ENCODE measurements at regions not wholly inside any gene's neighbourhood (a gene's known extent, or its start where the extent isn't known, plus 50 kb on each side); places are given as distances from the start of the nearest gene placed in this dataset.

DNA sequence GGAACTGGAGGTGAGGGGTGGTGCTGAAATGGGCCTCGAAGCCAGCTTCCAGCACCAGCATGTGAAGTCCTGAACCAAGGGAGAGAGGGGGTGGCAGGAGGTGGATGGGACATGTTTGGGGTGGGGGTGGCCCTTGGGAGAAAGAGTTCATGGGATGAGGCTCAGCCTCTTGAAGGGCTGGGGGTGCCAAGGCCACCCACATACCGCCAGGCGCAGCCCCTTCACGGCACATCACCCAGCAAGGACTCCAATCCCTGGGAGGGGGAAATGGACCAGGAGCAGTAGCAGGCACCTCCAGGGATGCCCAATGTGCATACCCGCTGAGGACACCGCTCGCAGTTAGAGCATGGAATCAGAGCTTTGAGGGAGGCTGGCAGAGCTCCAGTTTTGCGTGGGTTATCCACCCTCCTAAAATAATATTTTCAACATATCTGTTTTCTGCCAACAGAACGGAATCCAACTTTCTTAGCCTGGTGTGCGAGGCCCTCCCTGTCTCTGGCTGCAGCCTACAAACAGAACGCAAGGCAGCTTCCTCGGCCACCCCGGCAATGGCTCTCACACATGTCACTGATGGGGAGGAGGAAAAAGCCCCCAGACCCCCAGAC, 140.5 kb upstream of the VSTM2B start:
- TF ChIP-seq, protein P1, sequence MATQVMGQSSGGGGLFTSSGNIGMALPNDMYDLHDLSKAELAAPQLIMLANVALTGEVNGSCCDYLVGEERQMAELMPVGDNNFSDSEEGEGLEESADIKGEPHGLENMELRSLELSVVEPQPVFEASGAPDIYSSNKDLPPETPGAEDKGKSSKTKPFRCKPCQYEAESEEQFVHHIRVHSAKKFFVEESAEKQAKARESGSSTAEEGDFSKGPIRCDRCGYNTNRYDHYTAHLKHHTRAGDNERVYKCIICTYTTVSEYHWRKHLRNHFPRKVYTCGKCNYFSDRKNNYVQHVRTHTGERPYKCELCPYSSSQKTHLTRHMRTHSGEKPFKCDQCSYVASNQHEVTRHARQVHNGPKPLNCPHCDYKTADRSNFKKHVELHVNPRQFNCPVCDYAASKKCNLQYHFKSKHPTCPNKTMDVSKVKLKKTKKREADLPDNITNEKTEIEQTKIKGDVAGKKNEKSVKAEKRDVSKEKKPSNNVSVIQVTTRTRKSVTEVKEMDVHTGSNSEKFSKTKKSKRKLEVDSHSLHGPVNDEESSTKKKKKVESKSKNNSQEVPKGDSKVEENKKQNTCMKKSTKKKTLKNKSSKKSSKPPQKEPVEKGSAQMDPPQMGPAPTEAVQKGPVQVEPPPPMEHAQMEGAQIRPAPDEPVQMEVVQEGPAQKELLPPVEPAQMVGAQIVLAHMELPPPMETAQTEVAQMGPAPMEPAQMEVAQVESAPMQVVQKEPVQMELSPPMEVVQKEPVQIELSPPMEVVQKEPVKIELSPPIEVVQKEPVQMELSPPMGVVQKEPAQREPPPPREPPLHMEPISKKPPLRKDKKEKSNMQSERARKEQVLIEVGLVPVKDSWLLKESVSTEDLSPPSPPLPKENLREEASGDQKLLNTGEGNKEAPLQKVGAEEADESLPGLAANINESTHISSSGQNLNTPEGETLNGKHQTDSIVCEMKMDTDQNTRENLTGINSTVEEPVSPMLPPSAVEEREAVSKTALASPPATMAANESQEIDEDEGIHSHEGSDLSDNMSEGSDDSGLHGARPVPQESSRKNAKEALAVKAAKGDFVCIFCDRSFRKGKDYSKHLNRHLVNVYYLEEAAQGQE (IDR thresholded peaks at IDR 0.05; ENCODE audit: insufficient read depth in 1 of 2, low read depth in 2 of 2, low read length in 2 of 2), result no peak
- TF ChIP-seq FOXP2 (optimal IDR thresholded peaks at IDR 0.05; ENCODE audit: borderline replicate concordance, extremely low read depth, extremely low read length, insufficient read depth), result no peak
- TF ChIP-seq POLR2AphosphoS5 (IDR thresholded peaks at IDR 0.05; ENCODE audit: low read depth, low read length), result no peak
- no peak for TF ChIP-seq SIN3A (IDR thresholded peaks at IDR 0.05; ENCODE audit: borderline replicate concordance, insufficient read depth, low read length)
- no peak for TF ChIP-seq TAF1 (IDR thresholded peaks at IDR 0.05; ENCODE audit: borderline replicate concordance, insufficient read depth, low read length)

DNA sequence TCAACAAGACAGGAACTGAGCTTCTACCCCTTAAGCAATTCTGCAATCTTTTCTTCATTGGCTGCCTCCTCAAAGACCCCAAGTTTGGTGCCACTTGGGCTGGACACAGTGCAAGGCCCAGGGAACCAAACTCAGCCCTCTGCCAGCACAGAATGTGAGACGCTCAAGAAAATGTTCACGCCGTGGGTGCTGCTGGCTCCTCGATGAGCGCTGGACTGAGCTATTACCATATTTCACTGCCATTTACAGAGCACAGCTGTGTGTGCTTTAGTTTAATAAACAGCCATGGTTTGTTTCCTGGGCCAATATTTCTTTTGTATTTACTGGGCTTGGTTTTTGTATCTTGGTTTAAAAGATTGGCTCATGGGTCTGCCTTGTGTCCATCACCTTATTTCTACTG, 138.8 kb upstream of the VSTM2B start:
- TF ChIP-seq, protein P1 (IDR thresholded peaks at IDR 0.05; ENCODE audit: insufficient read depth in 1 of 2, low read depth in 2 of 2, low read length in 2 of 2), result no peak
- no peak for TF ChIP-seq TAF1 (IDR thresholded peaks at IDR 0.05; ENCODE audit: borderline replicate concordance, insufficient read depth, low read length)
- TF ChIP-seq SIN3A (IDR thresholded peaks at IDR 0.05; ENCODE audit: borderline replicate concordance, insufficient read depth, low read length), result no peak
- TF ChIP-seq POLR2AphosphoS5 (IDR thresholded peaks at IDR 0.05; ENCODE audit: low read depth, low read length), result no peak
- TF ChIP-seq FOXP2 (optimal IDR thresholded peaks at IDR 0.05; ENCODE audit: borderline replicate concordance, extremely low read depth, extremely low read length, insufficient read depth), result no peak

DNA sequence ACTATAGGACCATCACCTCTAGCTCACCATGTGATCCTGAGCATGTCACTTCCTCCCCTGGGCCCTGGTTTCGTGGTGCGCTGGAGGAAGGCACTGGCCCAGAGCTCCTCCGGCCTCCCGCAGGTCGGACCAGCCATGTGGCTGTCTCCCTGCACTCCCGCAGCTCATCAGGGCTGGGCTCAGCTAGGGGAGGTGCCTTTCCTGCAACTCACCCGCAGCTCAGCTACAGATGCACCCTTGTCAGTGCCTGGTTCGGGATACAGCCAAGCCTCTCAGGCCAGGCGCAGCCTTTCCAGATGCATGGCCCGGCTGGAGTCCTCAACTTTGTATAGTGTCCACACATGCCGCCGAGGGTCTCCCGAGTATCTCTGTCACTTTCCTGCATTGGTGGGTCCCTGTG, 138.2 kb upstream of the VSTM2B start:
- no peak for TF ChIP-seq SIN3A (IDR thresholded peaks at IDR 0.05; ENCODE audit: borderline replicate concordance, insufficient read depth, low read length)

DNA sequence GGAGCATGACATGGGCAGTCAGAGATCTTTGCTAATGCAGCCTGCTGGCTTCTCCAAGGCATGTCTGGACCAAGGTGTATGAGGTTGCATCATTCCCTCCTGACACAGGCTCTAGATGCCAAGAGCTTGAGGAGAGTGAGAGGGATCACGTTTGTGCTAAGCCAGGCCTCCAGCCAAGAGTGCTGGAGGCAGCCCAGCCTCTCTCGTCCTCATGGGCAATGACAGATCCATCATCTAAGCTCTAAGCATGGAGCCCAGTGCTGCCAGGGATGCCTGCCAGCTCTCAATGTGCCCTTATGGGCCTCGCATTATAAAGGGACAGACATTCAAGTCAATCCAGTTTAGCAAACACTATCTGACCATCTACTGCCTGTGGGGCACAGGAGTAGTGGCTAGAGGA, 136.3 kb upstream of the VSTM2B start:
- no peak for TF ChIP-seq FOXP2 (optimal IDR thresholded peaks at IDR 0.05; ENCODE audit: borderline replicate concordance, extremely low read depth, extremely low read length, insufficient read depth)
- no peak for TF ChIP-seq SIN3A (IDR thresholded peaks at IDR 0.05; ENCODE audit: borderline replicate concordance, insufficient read depth, low read length)
- TF ChIP-seq TAF1 (IDR thresholded peaks at IDR 0.05; ENCODE audit: borderline replicate concordance, insufficient read depth, low read length), result no peak

DNA sequence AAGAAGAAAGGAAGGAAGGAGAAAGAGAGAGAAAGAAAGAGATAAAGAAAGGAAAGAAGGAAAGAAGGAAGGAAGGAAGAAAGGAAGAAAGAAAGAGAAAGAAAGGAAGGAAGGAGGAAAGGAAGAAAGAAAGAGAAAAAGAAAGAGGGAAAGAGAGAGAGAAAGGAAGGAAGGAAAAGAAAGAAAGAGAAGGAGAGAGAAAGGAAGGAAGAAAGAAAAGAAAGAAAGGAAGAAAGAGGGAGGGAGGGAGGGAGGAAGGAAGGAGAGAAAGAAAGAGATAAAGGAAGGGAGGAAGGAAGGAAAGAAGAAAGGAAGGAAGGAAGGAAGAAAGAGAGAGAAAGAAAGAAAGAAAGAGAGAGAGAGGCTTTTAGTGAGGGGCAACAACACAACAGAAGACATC, 135.1 kb upstream of the VSTM2B start:
- no peak for TF ChIP-seq FOXP2 (optimal IDR thresholded peaks at IDR 0.05; ENCODE audit: borderline replicate concordance, extremely low read depth, extremely low read length, insufficient read depth)
- no peak for TF ChIP-seq POLR2AphosphoS5 (IDR thresholded peaks at IDR 0.05; ENCODE audit: low read depth, low read length)
- TF ChIP-seq, protein P1 (IDR thresholded peaks at IDR 0.05; ENCODE audit: insufficient read depth in 1 of 2, low read depth in 2 of 2, low read length in 2 of 2), result no peak
- no peak for TF ChIP-seq SIN3A (IDR thresholded peaks at IDR 0.05; ENCODE audit: borderline replicate concordance, insufficient read depth, low read length)
- TF ChIP-seq TAF1 (IDR thresholded peaks at IDR 0.05; ENCODE audit: borderline replicate concordance, insufficient read depth, low read length), result no peak

DNA sequence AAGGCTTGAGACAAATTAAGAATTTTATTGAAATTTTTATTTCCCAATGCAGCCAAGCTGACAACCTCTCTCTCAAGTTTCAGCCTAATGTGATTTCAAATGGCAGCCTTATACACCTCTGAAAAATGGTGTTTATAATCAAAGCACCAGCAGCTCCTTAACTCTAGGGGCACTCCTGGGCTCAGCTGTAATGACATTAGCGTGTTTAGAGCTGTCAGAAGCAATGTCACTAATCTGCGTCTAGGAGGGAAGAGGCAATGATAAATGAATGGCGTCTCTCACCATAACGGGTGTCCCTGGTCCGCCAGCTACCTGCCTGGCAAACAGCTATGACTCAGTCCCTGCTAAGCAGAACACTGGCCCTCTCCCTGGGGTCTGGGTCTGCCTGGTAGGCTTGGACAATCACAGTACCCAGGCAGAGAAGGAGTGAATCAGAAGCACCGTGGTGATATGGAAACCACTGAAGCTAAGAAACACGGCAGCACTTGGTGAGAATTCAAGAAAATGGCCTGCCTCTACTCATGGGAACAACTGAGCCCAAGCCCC, 131.8 kb upstream of the VSTM2B start:
- TF ChIP-seq, protein P1 (IDR thresholded peaks at IDR 0.05; ENCODE audit: insufficient read depth in 1 of 2, low read depth in 2 of 2, low read length in 2 of 2), result no peak
- TF ChIP-seq SIN3A (IDR thresholded peaks at IDR 0.05; ENCODE audit: borderline replicate concordance, insufficient read depth, low read length) (no peak), TAF1 (IDR thresholded peaks at IDR 0.05; ENCODE audit: borderline replicate concordance, insufficient read depth, low read length) (no peak), POLR2AphosphoS5 (IDR thresholded peaks at IDR 0.05; ENCODE audit: low read depth, low read length) (no peak), FOXP2 (optimal IDR thresholded peaks at IDR 0.05; ENCODE audit: borderline replicate concordance, extremely low read depth, extremely low read length, insufficient read depth) (no peak)

Data from PFSK-1 (cell line).